GM12892 (cell line): ENCODE measurements at regions not wholly inside any gene's neighbourhood (a gene's known extent, or its start where the extent isn't known, plus 50 kb on each side); places are given as distances from the start of the nearest gene placed in this dataset.

Source experiments
- POLR2A ChIP-seq: IDR thresholded peaks from 2 replicates; pipeline ENCODE4 v1.6.1; 2011; ENCODE audit warnings: low read depth, low read length, control low read depth
- POLR2AphosphoS5 ChIP-seq: IDR thresholded peaks from 2 replicates; pipeline ENCODE4 v1.6.1; 2011; ENCODE audit warnings: low read depth, low read length, control low read depth

DNA sequence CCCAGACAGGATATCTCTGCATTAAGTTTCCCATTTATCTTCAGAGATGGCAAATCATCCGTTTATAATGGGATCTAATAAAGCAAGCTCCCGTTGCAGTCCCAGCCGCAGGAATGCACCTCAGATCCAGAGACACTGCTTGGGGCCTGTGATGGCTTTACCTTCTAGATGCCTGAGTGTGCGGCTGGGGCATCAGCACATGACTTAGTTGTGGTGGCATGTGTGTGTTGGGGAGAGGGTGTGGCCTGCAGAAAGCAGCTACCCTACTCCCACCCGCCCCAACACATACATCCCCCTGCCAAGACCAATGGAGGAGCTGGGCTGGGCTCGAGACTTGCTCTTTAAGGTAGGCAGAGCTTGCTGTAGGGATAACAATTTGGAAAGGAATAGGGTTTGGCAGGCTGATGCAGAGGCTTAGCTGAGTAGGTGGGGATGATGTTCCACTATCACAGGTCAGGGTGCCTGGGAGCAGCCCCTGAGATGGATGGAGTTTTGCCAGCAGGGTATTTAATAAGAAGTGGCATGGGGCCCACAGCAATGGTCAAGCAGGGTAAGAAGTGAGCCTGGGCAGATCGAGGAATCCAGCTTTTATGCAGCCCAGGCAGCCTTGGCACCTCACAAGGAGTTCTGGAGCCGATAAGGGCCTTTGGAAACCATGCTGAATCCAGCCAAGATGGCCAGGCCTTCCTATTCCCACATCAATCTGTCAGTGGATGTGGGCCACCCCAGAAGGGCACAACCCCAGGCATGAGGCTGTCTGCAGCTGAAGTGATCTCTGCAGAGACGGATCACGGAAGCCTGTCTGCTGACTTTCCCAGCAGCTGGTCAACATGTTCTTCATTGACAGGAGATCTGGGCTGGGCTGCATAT, 601.3 kb downstream of the BUD13 start:
- TF ChIP-seq POLR2A, result no peak
- no peak for TF ChIP-seq POLR2AphosphoS5
